Sigmoid colon (tissue), 6 donors: ENCODE measurements at regions not wholly inside any gene's neighbourhood (a gene's known extent, or its start where the extent isn't known, plus 50 kb on each side); places are given as distances from the start of the nearest gene placed in this dataset.

Experiments used
- DNase-seq: peaks from one replicate; pipeline ENCODE4 v3.0.0-alpha.2; 2019
- H3K27ac ChIP-seq, 4 donors: fragments of 200-600 bp; sonication (generic); one replicate each; pipeline ENCODE4 v1.5.1; 2016 to 2019; ENCODE audit warnings: mild to moderate bottlenecking in 1 of 4
- H3K27me3 ChIP-seq, 3 donors: fragments of 200-600 bp; sonication (generic); one replicate each; pipeline ENCODE4 v1.5.1; 2019; ENCODE audit warnings: mild to moderate bottlenecking in 1 of 3
- H3K36me3 ChIP-seq, 4 donors: fragments of 200-600 bp; sonication (generic); one replicate each; pipeline ENCODE4 v1.5.1; 2016 to 2019
- H3K4me1 ChIP-seq, 4 donors: fragments of 200-600 bp; sonication (generic); one replicate each; pipeline ENCODE4 v1.5.1; 2017 to 2019
- H3K4me3 ChIP-seq, 4 donors: fragments of 200-600 bp; sonication (generic); one replicate each; pipeline ENCODE4 v1.5.1; 2017 to 2019; ENCODE audit warnings: mild to moderate bottlenecking in 2 of 4, moderate library complexity in 1 of 4
- H3K9me3 ChIP-seq, 4 donors: fragments of 200-600 bp in 3 of 4; sonication (generic) in 3 of 4; one replicate each; pipeline versions ENCODE4 v1.5.1 to v1.6.1; 2013 to 2019
- EP300 ChIP-seq, 4 donors: sonication (generic); formaldehyde crosslinking; IDR thresholded peaks; one replicate each; pipeline ENCODE4 v1.6.1; 2017; ENCODE audit warnings: antibody characterized with exemption in 4 of 4
- POLR2A ChIP-seq, 2 donors: fragments of 450-650 bp; IDR thresholded peaks; one replicate each; pipeline ENCODE4 v1.6.1; 2016; ENCODE audit warnings: antibody characterized with exemption in 2 of 2, mild to moderate bottlenecking in 2 of 2, moderate library complexity in 2 of 2
- POLR2AphosphoS5 ChIP-seq, 4 donors: sonication (generic); formaldehyde crosslinking; IDR thresholded peaks; one replicate each; pipeline ENCODE4 v1.6.1; 2017; ENCODE audit warnings: antibody characterized with exemption in 4 of 4
- WGBS, 2 donors: extraction: QIAGEN DNeasy Blood & Tissue Kit; methylation state at CpG; one replicate each; pipeline ENCODE4 v1.1.7; 2013; 5-methylcytosine and 5-hydroxymethylcytosine counted together
- intact Hi-C: fragments of 100-400 bp; cut with DNase I; formaldehyde crosslinking; loops from one replicate; pipeline ENCODE4 v1.15.1; 2023
- TF ChIP-seq, protein P1 (sequence below), 4 experiments: fragments of 450-650 bp in 3 of 4; fragments of 200-600 bp in 1 of 4; IDR thresholded peaks; one replicate each; pipeline ENCODE4 v1.5.1; 2016 to 2019; ENCODE audit warnings: antibody characterized with exemption in 4 of 4, mild to moderate bottlenecking in 3 of 4, moderate library complexity in 2 of 4
- donor health status: healthy with polysubstance abuse.
- donor health status: healthy.

GRCh38 chr22:27686534-27686933 lies 115.0 kb downstream of the MN1 start:
- H3K4me3 ChIP-seq: no peak overlapping the region
- peak overlapping the region; percentile 17 to 75 (median 63) for H3K27ac ChIP-seq
- intact Hi-C loops: no loop called here
- 70 to 76% methylated on average over 10 of the region's 10 CpGs for WGBS, 2 donors
- TF ChIP-seq, protein P1, sequence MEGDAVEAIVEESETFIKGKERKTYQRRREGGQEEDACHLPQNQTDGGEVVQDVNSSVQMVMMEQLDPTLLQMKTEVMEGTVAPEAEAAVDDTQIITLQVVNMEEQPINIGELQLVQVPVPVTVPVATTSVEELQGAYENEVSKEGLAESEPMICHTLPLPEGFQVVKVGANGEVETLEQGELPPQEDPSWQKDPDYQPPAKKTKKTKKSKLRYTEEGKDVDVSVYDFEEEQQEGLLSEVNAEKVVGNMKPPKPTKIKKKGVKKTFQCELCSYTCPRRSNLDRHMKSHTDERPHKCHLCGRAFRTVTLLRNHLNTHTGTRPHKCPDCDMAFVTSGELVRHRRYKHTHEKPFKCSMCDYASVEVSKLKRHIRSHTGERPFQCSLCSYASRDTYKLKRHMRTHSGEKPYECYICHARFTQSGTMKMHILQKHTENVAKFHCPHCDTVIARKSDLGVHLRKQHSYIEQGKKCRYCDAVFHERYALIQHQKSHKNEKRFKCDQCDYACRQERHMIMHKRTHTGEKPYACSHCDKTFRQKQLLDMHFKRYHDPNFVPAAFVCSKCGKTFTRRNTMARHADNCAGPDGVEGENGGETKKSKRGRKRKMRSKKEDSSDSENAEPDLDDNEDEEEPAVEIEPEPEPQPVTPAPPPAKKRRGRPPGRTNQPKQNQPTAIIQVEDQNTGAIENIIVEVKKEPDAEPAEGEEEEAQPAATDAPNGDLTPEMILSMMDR (IDR thresholded peaks at IDR 0.05): no peak
- TF ChIP-seq POLR2A (IDR thresholded peaks at IDR 0.05): no peak
- TF ChIP-seq EP300 (IDR thresholded peaks at IDR 0.05): peak; percentile 36 to 84 (median 59)
- TF ChIP-seq POLR2AphosphoS5 (IDR thresholded peaks at IDR 0.05): peak in 3 of 4 donors; percentile 35 to 66 (median 45)
- H3K27me3 ChIP-seq: no peaks in the 10 kb centered on the region
- H3K4me1 ChIP-seq: peaks cover 0 to 26% (median 13%) of the 10 kb centered on the region in 4 donors
- H3K9me3 ChIP-seq: no peaks in the 10 kb centered on the region
- DNase-seq: peak; percentile 84
- H3K36me3 ChIP-seq: no peaks in the 10 kb centered on the region

- no peaks in the 10 kb centered on the region for H3K36me3 ChIP-seq
- 87 to 90% methylated on average over 3 of the region's 3 CpGs for WGBS, 2 donors
- H3K27ac ChIP-seq: no peak overlapping the region
- H3K4me3 ChIP-seq: no peak overlapping the region
- no peaks in the 10 kb centered on the region for H3K27me3 ChIP-seq
- DNase-seq: no peak
- peaks cover 0 to 26% (median 13%) of the 10 kb centered on the region in 4 donors for H3K4me1 ChIP-seq
- H3K9me3 ChIP-seq: no peaks in the 10 kb centered on the region
- TF ChIP-seq POLR2A (IDR thresholded peaks at IDR 0.05): no peak
- TF ChIP-seq, protein P1 (IDR thresholded peaks at IDR 0.05): no peak
- TF ChIP-seq EP300 (IDR thresholded peaks at IDR 0.05): no peak
- no peak for TF ChIP-seq POLR2AphosphoS5 (IDR thresholded peaks at IDR 0.05)
- intact Hi-C loops: no loop called here
Measured at GRCh38 chr22:27687984-27688545, 113.5 kb downstream of the MN1 start.

DNA sequence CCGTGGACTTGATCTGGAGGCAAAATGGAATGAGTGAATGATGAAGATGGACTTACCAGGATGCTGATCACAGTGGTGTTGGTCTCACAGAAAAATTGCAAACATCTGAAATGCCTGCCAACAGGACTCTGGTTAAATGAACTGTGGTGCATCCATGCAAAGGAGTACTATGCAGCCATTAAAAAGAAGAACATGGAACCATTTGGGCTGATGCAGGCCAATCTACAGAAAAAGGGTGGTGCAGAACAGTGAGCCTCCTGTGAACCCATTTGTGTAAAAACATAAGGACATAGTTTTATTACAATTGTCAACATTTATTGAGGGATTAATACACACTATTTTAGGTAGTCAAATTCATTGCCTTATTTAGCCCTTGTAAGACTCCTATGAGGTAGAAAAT lies 111.9 kb downstream of the MN1 start:
- H3K4me1 ChIP-seq: peaks cover 0 to 24% (median 13%) of the 10 kb centered on the region in 4 donors
- H3K27me3 ChIP-seq: no peaks in the 10 kb centered on the region
- H3K9me3 ChIP-seq: no peaks in the 10 kb centered on the region
- WGBS, 2 donors: 94 to 97% methylated on average over 1 of the region's 1 CpG
- H3K4me3 ChIP-seq: no peak overlapping the region
- intact Hi-C loops: no loop called here
- no peak overlapping the region for H3K27ac ChIP-seq
- no peaks in the 10 kb centered on the region for H3K36me3 ChIP-seq
- TF ChIP-seq, protein P1 (IDR thresholded peaks at IDR 0.05): no peak
- TF ChIP-seq EP300 (IDR thresholded peaks at IDR 0.05): no peak
- TF ChIP-seq POLR2A (IDR thresholded peaks at IDR 0.05): no peak
- TF ChIP-seq POLR2AphosphoS5 (IDR thresholded peaks at IDR 0.05): no peak
- DNase-seq: no peak

- WGBS, 2 donors: 65 to 82% methylated on average over 3 of the region's 3 CpGs
Measured at GRCh38 chr22:27690599-27690998, 111.0 kb downstream of the MN1 start.

More at GRCh38 chr22:27690599-27690998, 111.0 kb downstream of the MN1 start:
- no peaks in the 10 kb centered on the region for H3K27me3 ChIP-seq
- DNase-seq: no peak
- no peak overlapping the region for H3K4me3 ChIP-seq
- TF ChIP-seq, protein P1 (IDR thresholded peaks at IDR 0.05): no peak
- no peak for TF ChIP-seq POLR2A (IDR thresholded peaks at IDR 0.05)
- TF ChIP-seq POLR2AphosphoS5 (IDR thresholded peaks at IDR 0.05): no peak
- no peak for TF ChIP-seq EP300 (IDR thresholded peaks at IDR 0.05)
- H3K4me1 ChIP-seq: peaks cover 0 to 15% (median 13%) of the 10 kb centered on the region in 4 donors
- intact Hi-C loops: no loop called here
- H3K9me3 ChIP-seq: no peaks in the 10 kb centered on the region
- no peaks in the 10 kb centered on the region for H3K36me3 ChIP-seq
- no peak overlapping the region for H3K27ac ChIP-seq
